Stimulated activated naive CD8-positive, alpha-beta T cell treated with anti-CD3 and anti-CD28 coated beads, Interleukin-15, Interleukin-2, amounts not matched to agents 100 ng/mL and 50 ng/mL, for 24 hours (primary cell): ENCODE measurements at regions not wholly inside any gene's neighbourhood (a gene's known extent, or its start where the extent isn't known, plus 50 kb on each side); places are given as distances from the start of the nearest gene placed in this dataset.
"Not testable (repeated sequence)": the region's sequence is repeated elsewhere in the genome, so short reads cannot be mapped to it uniquely, and the experiment has no call there.

ENCODE experiments used
- H3K27ac Mint-ChIP-seq: one replicate; pipeline ENCODE4 v1.8.0; 2021; ENCODE audit warnings: mild to moderate bottlenecking, mixed read lengths
- H3K27me3 Mint-ChIP-seq: one replicate; pipeline ENCODE4 v1.8.0; 2021; ENCODE audit warnings: mixed read lengths
- H3K36me3 Mint-ChIP-seq: one replicate; pipeline ENCODE4 v1.8.0; 2021; ENCODE audit warnings: low read depth, mixed read lengths
- H3K4me1 Mint-ChIP-seq: one replicate; pipeline ENCODE4 v1.8.0; 2021; ENCODE audit warnings: low read depth, mixed read lengths
- H3K4me3 Mint-ChIP-seq: one replicate; pipeline ENCODE4 v1.8.0; 2021; ENCODE audit warnings: mild to moderate bottlenecking, mixed read lengths
- H3K9me3 Mint-ChIP-seq: one replicate; pipeline ENCODE4 v1.8.0; 2021; ENCODE audit warnings: mixed read lengths

- H3K27ac Mint-ChIP-seq, result no peak overlapping the region
- no peaks in the 10 kb centered on the region for H3K36me3 Mint-ChIP-seq
- H3K9me3 Mint-ChIP-seq, result no peaks in the 10 kb centered on the region
- no peak overlapping the region for H3K4me3 Mint-ChIP-seq
- no peaks in the 10 kb centered on the region for H3K4me1 Mint-ChIP-seq
- peaks cover 14% of the 10 kb centered on the region for H3K27me3 Mint-ChIP-seq
Observed at GRCh38 chr5:57002959-57003485, 51.1 kb upstream of the MIER3 start.

DNA sequence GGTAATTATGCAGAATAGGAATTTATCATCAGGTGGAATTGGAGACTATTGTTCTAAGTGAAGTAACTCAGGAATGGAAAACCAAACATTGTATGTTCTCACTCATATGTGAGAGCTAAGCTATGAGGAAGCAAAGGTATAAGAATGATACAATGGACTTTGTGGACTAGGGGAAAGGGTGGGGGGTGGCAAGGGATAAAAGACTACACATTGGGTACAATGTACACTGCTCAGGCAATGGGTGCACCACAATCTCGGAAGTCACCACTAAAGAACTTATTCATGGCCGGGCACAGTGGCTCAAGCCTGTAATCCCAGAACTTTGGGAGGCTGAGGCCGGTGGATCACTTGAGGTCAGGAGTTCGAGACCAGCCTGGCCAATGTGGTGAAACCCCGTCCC lies 51.6 kb upstream of the MIER3 start:
- not testable (repeated sequence) for H3K36me3 Mint-ChIP-seq, H3K4me3 Mint-ChIP-seq, H3K9me3 Mint-ChIP-seq

DNA sequence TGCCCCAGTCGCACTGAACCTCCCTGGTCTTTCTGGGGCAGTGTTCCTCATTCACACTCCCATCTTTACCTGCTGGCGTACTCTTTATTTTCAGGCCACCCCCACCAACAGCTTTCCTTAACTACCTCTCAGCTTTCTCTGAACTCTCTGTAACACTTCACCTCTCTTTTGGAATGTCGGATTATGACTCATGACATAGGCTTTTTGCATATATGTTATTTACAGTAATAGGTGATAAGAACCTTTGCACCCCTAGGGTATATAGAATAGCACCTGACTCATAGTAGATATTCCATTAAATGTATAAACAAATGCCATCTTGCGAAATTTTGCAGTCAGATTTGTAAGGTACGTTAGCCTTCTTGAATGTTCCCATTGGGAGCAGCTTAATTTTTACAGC lies 52.9 kb upstream of the MIER3 start:
- Mint-ChIP-seq H3K4me1 (no peaks in the 10 kb centered on the region), H3K9me3 (no peaks in the 10 kb centered on the region), H3K36me3 (no peaks in the 10 kb centered on the region), H3K27ac (no peak overlapping the region), H3K27me3 (peaks cover 14% of the 10 kb centered on the region), H3K4me3 (no peak overlapping the region)

More for the DNA sequence above, 51.6 kb upstream of the MIER3 start:
- not testable (repeated sequence) for H3K27ac Mint-ChIP-seq, H3K4me1 Mint-ChIP-seq
- peaks cover 14% of the 10 kb centered on the region for H3K27me3 Mint-ChIP-seq

GRCh38 chr5:57007344-57007743 lies 55.4 kb upstream of the MIER3 start:
- no peaks in the 10 kb centered on the region for H3K36me3 Mint-ChIP-seq
- H3K9me3 Mint-ChIP-seq, result no peaks in the 10 kb centered on the region
- no peak overlapping the region for H3K4me3 Mint-ChIP-seq
- no peaks in the 10 kb centered on the region for H3K4me1 Mint-ChIP-seq
- no peak overlapping the region for H3K27ac Mint-ChIP-seq
- H3K27me3 Mint-ChIP-seq, result no peaks in the 10 kb centered on the region

GRCh38 chr5:57009811-57010210 lies 57.9 kb upstream of the MIER3 start:
- no peaks in the 10 kb centered on the region for H3K36me3 Mint-ChIP-seq
- H3K27me3 Mint-ChIP-seq, result no peaks in the 10 kb centered on the region
- no peak overlapping the region for H3K27ac Mint-ChIP-seq
- H3K4me3 Mint-ChIP-seq, result no peak overlapping the region
- H3K9me3 Mint-ChIP-seq, result no peaks in the 10 kb centered on the region
- H3K4me1 Mint-ChIP-seq, result no peaks in the 10 kb centered on the region

DNA sequence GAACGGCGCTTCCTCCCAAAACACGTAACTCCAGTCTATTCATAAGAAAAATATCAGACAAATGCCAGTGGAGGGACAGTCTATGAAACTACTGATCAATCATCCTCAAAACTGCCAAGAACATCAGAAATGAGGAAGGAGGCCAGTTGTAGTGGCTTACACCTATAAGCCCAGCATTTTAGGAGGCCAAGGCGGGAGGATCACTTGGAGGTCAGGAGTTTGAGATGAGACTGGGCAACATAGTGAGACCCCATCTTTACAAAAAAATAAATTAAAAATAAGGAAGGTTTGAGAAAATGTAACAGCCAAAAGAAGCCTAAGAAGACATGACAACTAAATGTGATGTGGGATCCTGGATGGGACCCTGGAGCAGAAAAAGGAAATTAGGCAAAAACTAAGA lies 58.9 kb upstream of the MIER3 start:
- H3K4me3 Mint-ChIP-seq, result no peak overlapping the region
- no peaks in the 10 kb centered on the region for H3K4me1 Mint-ChIP-seq
- H3K9me3 Mint-ChIP-seq, result no peaks in the 10 kb centered on the region
- no peak overlapping the region for H3K27ac Mint-ChIP-seq
- H3K36me3 Mint-ChIP-seq, result no peaks in the 10 kb centered on the region
- no peaks in the 10 kb centered on the region for H3K27me3 Mint-ChIP-seq

DNA sequence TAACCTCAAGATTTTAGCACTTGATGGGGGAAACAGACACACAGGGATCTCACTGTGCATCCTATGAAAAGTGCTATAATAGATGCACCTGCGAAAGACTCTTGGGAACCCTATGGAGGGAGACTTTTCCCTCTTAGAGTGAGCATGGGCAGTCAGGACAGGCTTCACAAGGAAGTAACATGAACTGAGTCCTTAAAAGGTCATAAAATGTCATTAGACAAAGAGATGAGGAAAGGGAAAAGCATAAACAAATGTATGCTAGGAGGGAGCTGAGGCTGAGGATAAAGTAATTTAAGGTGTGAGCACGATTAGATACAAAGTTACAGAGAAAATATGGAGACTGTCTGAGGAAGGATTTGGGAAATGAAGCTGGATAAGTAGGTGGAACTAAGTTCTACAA lies 60.6 kb upstream of the MIER3 start:
- Mint-ChIP-seq H3K27me3 (no peaks in the 10 kb centered on the region), H3K4me3 (no peak overlapping the region), H3K27ac (no peak overlapping the region), H3K36me3 (no peaks in the 10 kb centered on the region), H3K9me3 (no peaks in the 10 kb centered on the region), H3K4me1 (no peaks in the 10 kb centered on the region)

- Mint-ChIP-seq H3K27ac (no peak overlapping the region), H3K9me3 (no peaks in the 10 kb centered on the region), H3K4me1 (peaks cover 9% of the 10 kb centered on the region), H3K4me3 (no peak overlapping the region), H3K27me3 (no peaks in the 10 kb centered on the region), H3K36me3 (no peaks in the 10 kb centered on the region)
Observed at GRCh38 chr5:57025961-57026360, 74.0 kb upstream of the MIER3 start.

- H3K9me3 Mint-ChIP-seq, result peaks cover 3% of the 10 kb centered on the region
- peaks cover 6% of the 10 kb centered on the region for H3K27me3 Mint-ChIP-seq
- no peaks in the 10 kb centered on the region for H3K36me3 Mint-ChIP-seq
- H3K4me1 Mint-ChIP-seq, result peaks cover 20% of the 10 kb centered on the region
- no peak overlapping the region for H3K27ac Mint-ChIP-seq
- no peak overlapping the region for H3K4me3 Mint-ChIP-seq
Observed at GRCh38 chr5:57028161-57028560, 76.2 kb upstream of the MIER3 start.

DNA sequence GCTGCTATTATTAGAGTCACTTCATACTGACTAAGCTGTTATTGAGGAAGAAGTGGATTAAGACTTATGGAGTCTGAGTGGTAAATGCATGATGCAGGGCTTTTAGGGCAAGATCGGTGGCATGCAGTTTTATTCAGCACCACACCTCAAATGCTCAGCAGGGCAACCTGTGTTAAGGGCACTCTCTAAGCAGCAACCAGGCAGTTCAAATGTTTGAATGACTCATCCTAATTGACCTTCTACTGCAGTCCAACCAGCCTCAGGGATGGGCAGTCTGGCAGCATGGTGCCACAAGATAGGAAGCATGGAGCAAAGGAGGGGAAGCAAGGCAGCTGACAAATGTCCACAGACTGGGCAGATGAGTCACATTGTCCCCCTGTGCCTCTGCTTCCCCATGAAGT lies 80.2 kb upstream of the MIER3 start:
- Mint-ChIP-seq H3K36me3 (no peaks in the 10 kb centered on the region), H3K4me1 (peaks cover 20% of the 10 kb centered on the region), H3K9me3 (peaks cover 3% of the 10 kb centered on the region), H3K4me3 (no peak overlapping the region), H3K27me3 (peaks cover 6% of the 10 kb centered on the region), H3K27ac (no peak overlapping the region)

DNA sequence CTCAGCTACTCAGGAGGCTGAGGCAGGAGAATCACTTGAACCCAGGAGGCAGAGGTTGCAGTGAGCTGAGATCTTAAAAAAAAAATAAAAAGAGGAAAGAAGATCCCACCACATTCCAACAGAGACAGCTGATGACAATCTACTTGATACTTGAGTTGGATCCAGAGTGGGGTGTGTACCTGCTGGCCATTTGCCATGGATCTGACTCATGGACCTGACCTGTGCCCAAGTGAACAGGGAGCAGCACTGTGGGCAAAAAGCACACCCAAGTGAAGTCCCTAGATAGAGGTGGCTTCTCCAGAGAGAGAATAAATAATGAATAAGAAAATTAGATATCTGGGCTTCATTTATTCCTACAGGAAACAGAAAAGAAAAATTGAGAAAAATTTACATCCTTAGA lies 81.2 kb upstream of the MIER3 start:
- Mint-ChIP-seq H3K9me3 (peaks cover 3% of the 10 kb centered on the region), H3K27ac (no peak overlapping the region), H3K4me3 (no peak overlapping the region), H3K27me3 (peaks cover 6% of the 10 kb centered on the region), H3K36me3 (no peaks in the 10 kb centered on the region), H3K4me1 (peaks cover 20% of the 10 kb centered on the region)

DNA sequence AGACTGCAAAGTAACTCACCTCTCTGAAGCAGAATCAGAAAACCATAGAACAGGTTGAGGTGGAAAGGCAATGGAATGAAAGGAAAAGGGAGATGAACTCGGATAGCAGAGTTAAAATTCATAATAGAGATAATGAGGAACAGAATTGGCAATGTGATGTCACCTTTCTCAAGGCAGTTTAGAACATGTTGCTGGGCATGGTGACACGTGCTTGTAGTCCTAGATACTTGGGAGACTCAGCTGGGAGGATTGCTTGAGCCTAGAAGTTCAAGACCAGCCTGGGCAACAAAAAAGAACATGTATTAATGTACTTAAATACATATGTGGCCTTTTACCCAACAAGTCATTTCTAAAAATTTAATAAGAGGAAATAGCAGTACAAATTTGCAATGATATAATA lies 81.6 kb upstream of the MIER3 start:
- Mint-ChIP-seq H3K4me1 (peaks cover 20% of the 10 kb centered on the region), H3K36me3 (no peaks in the 10 kb centered on the region), H3K9me3 (peaks cover 3% of the 10 kb centered on the region), H3K4me3 (no peak overlapping the region), H3K27me3 (peaks cover 6% of the 10 kb centered on the region), H3K27ac (no peak overlapping the region)

GRCh38 chr5:57034201-57034916 lies 82.4 kb upstream of the MIER3 start:
- H3K4me3 Mint-ChIP-seq, result no peak overlapping the region
- peaks cover 20% of the 10 kb centered on the region for H3K4me1 Mint-ChIP-seq
- H3K27ac Mint-ChIP-seq, result no peak overlapping the region
- peaks cover 3% of the 10 kb centered on the region for H3K9me3 Mint-ChIP-seq
- no peaks in the 10 kb centered on the region for H3K36me3 Mint-ChIP-seq
- peaks cover 6% of the 10 kb centered on the region for H3K27me3 Mint-ChIP-seq

DNA sequence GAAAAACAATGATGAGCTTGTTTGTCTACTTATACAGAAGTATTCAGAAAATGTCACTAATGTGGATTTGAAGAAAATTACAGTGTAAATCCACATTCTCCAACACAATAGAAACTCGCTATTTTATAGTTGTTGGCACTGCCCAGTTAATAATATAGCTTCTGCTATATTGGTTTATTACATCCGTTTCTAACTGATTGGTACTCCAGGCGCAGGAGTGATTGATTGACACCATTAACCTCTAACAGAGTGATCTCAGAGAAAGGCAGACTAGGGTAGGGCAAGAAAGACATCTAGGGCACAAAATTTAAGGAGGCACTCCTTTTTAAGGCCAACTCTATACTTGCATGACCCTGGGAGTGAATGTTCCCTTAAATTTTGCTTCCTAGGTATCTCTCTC lies 84.0 kb upstream of the MIER3 start:
- H3K4me3 Mint-ChIP-seq, result no peak overlapping the region
- H3K27me3 Mint-ChIP-seq, result peaks cover 6% of the 10 kb centered on the region
- H3K4me1 Mint-ChIP-seq, result peaks cover 10% of the 10 kb centered on the region
- H3K36me3 Mint-ChIP-seq, result no peaks in the 10 kb centered on the region
- H3K9me3 Mint-ChIP-seq, result peaks cover 3% of the 10 kb centered on the region
- H3K27ac Mint-ChIP-seq, result no peak overlapping the region

GRCh38 chr5:57036761-57037160 lies 84.8 kb upstream of the MIER3 start:
- H3K4me1 Mint-ChIP-seq, result peaks cover 3% of the 10 kb centered on the region
- no peak overlapping the region for H3K4me3 Mint-ChIP-seq
- no peaks in the 10 kb centered on the region for H3K36me3 Mint-ChIP-seq
- peaks cover 2% of the 10 kb centered on the region for H3K27me3 Mint-ChIP-seq
- H3K27ac Mint-ChIP-seq, result no peak overlapping the region
- H3K9me3 Mint-ChIP-seq, result no peaks in the 10 kb centered on the region

DNA sequence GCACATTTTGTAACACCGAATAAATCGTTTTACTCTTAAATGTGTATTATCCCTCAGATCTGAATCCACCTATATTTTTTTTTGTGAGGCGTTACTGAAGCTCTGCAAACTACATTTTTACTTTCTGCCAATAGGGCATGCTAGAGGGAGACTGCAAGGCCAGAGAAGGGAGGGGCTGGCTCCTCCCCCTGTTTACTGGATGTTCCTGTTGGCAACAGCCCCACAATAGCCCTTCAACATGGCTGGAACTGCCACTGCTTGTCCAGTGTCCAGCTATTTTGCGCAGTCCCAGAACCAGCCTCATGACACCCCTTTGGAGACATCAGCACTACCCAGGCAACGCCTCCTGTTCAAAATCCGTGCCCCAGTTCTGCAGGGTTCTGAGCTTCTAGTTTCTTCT lies 85.4 kb upstream of the MIER3 start:
- H3K4me1 Mint-ChIP-seq, result no peaks in the 10 kb centered on the region
- H3K27me3 Mint-ChIP-seq, result no peaks in the 10 kb centered on the region
- no peaks in the 10 kb centered on the region for H3K36me3 Mint-ChIP-seq
- no peak overlapping the region for H3K4me3 Mint-ChIP-seq
- H3K9me3 Mint-ChIP-seq, result no peaks in the 10 kb centered on the region
- H3K27ac Mint-ChIP-seq, result no peak overlapping the region
